Osteoblast (primary cell): ENCODE measurements at regions not wholly inside any gene's neighbourhood (a gene's known extent, or its start where the extent isn't known, plus 50 kb on each side); places are given as distances from the start of the nearest gene placed in this dataset.
A peak's percentile ranks its signal among the peaks of the same experiment; 100 is the strongest.

ENCODE experiments used
- DNase-seq: peaks from one replicate; pipeline ENCODE4 v3.0.0; 2011; ENCODE audit warnings: low spot score, mixed read lengths; ENCODE audit not compliant: insufficient read length; ENCODE audit errors: missing footprints
- H2AFZ ChIP-seq: 2 replicates; pipeline ENCODE4 v1.6.0; 2011; ENCODE audit warnings: mild to moderate bottlenecking, low read length
- H3K27ac ChIP-seq: 2 replicates; pipeline ENCODE4 v1.5.1; 2011; ENCODE audit warnings: mild to moderate bottlenecking, low read depth, low read length, moderate library complexity
- H3K27me3 ChIP-seq: 2 replicates; pipeline ENCODE4 v1.6.0; 2012; ENCODE audit warnings: mild to moderate bottlenecking, control low read depth, inconsistent platforms, low read length, moderate library complexity; ENCODE audit not compliant: insufficient read depth
- H3K36me3 ChIP-seq: 2 replicates; pipeline ENCODE4 v1.5.1; 2011; ENCODE audit warnings: mild to moderate bottlenecking, low read length, control low read depth, moderate library complexity; ENCODE audit not compliant: insufficient read depth
- H3K4me1 ChIP-seq: 2 replicates; pipeline ENCODE4 v1.5.1; 2011; ENCODE audit warnings: mild to moderate bottlenecking, low read length, control low read depth, moderate library complexity; ENCODE audit not compliant: insufficient read depth
- H3K4me2 ChIP-seq: 2 replicates; pipeline ENCODE4 v1.6.0; 2011; ENCODE audit warnings: mild to moderate bottlenecking, low read length; ENCODE audit not compliant: insufficient read depth
- H3K4me3 ChIP-seq: fragments of 200-600 bp; sonication (generic); 3 replicates; pipeline ENCODE4 v1.5.1; 2012; ENCODE audit warnings: mild to moderate bottlenecking, low read length, inconsistent platforms; ENCODE audit not compliant: insufficient read depth
- H3K79me2 ChIP-seq: 2 replicates; pipeline ENCODE4 v1.6.0; 2012; ENCODE audit warnings: mild to moderate bottlenecking, low read length, control low read depth, inconsistent platforms; ENCODE audit not compliant: insufficient read depth
- H3K9me3 ChIP-seq: 2 replicates; pipeline ENCODE4 v1.5.1; 2011; ENCODE audit warnings: low read depth, low read length, control low read depth
- H4K20me1 ChIP-seq: 2 replicates; pipeline ENCODE4 v1.6.0; 2012; ENCODE audit warnings: mild to moderate bottlenecking, low read length, control low read depth; ENCODE audit not compliant: insufficient read depth
- TF ChIP-seq, protein P1 (sequence below): IDR thresholded peaks from 2 replicates; pipeline ENCODE4 v1.5.1; 2011; ENCODE audit warnings: mild to moderate bottlenecking, low read depth, low read length, moderate library complexity; ENCODE audit errors: extremely low read depth

DNA sequence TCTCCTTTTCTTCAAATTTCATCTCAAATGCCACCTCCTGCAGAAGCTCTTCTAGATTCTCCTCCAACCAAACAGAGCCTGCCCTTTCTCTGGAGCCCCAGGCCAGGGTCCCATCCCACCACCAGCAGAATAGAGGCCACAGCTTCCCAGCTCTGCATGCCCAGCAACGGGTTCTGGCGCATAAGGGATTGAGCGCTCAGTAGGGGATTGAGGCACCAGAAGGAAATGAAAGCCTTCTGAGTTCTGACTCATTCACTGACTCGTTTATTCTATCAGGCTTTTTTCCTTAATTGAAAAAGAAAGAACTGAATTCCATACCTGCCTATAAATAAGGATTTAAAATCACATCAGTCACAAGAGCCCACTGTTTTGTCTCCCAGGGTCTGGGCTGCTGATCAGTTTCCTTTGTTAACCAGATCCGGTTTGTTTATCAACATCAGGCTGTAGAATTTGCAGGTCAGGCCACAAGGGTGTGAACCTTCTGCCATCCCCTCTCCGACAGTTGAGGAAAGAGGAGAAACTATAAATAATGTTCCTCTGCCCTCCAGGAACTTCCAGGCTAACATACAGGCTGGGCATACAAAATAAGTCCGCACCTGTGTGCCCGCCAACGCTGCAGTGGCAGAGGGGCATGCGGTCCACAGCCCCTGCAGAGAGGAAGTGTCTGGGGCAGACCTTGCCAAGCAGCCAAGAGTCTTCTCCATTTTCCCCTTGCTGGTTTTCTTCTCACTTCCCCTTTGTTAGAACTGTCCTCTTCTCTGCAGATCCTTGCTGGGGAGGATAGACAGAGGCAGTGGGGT is 63.5 kb upstream of the PRDM11 start:
- no peaks in the 10 kb centered on the region for H3K79me2 ChIP-seq
- H3K27me3 ChIP-seq: peaks cover under 1% of the 10 kb centered on the region
- no peak overlapping the region for H3K27ac ChIP-seq
- H3K36me3 ChIP-seq: no peaks in the 10 kb centered on the region
- DNase-seq: no peak
- H3K4me3 ChIP-seq: no peak overlapping the region
- TF ChIP-seq, protein P1, sequence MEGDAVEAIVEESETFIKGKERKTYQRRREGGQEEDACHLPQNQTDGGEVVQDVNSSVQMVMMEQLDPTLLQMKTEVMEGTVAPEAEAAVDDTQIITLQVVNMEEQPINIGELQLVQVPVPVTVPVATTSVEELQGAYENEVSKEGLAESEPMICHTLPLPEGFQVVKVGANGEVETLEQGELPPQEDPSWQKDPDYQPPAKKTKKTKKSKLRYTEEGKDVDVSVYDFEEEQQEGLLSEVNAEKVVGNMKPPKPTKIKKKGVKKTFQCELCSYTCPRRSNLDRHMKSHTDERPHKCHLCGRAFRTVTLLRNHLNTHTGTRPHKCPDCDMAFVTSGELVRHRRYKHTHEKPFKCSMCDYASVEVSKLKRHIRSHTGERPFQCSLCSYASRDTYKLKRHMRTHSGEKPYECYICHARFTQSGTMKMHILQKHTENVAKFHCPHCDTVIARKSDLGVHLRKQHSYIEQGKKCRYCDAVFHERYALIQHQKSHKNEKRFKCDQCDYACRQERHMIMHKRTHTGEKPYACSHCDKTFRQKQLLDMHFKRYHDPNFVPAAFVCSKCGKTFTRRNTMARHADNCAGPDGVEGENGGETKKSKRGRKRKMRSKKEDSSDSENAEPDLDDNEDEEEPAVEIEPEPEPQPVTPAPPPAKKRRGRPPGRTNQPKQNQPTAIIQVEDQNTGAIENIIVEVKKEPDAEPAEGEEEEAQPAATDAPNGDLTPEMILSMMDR: no peak
- H3K4me2 ChIP-seq: no peak overlapping the region
- no peaks in the 10 kb centered on the region for H3K9me3 ChIP-seq
- H4K20me1 ChIP-seq: no peaks in the 10 kb centered on the region
- H2AFZ ChIP-seq: no peak overlapping the region
- no peaks in the 10 kb centered on the region for H3K4me1 ChIP-seq

DNA sequence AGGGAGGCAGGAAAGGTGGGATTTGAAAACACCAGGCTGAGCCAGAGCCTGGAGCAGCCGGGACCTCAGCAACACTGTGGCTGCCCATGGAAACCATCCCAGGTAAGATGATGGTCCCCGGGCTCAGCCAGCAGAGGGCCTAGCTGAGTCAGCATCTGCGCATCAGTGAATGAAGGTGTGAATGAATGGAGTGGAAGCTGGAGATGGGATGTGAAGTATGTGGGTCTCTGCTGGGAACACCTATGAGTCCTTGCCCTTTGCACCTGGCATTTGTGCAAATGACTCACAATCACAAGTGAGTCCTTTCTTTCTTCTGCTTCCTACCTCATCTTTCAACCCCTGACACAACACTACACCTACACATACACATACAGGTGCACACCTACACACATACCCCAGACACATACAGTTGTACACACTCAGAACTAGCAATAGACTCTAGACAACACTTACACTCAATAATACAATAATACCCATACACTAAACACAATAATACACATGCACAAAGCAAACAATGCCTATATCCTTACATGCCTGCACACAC is 62.8 kb upstream of the PRDM11 start:
- Histone ChIP-seq H3K4me3 (no peak overlapping the region), H3K9me3 (no peaks in the 10 kb centered on the region), H3K27ac (no peak overlapping the region), H4K20me1 (no peaks in the 10 kb centered on the region), H3K79me2 (no peaks in the 10 kb centered on the region), H2AFZ (no peak overlapping the region), H3K4me1 (peaks cover 3% of the 10 kb centered on the region), H3K36me3 (no peaks in the 10 kb centered on the region), H3K27me3 (no peaks in the 10 kb centered on the region), H3K4me2 (no peak overlapping the region)
- DNase-seq: no peak
- TF ChIP-seq, protein P1: peak; percentile 32

DNA sequence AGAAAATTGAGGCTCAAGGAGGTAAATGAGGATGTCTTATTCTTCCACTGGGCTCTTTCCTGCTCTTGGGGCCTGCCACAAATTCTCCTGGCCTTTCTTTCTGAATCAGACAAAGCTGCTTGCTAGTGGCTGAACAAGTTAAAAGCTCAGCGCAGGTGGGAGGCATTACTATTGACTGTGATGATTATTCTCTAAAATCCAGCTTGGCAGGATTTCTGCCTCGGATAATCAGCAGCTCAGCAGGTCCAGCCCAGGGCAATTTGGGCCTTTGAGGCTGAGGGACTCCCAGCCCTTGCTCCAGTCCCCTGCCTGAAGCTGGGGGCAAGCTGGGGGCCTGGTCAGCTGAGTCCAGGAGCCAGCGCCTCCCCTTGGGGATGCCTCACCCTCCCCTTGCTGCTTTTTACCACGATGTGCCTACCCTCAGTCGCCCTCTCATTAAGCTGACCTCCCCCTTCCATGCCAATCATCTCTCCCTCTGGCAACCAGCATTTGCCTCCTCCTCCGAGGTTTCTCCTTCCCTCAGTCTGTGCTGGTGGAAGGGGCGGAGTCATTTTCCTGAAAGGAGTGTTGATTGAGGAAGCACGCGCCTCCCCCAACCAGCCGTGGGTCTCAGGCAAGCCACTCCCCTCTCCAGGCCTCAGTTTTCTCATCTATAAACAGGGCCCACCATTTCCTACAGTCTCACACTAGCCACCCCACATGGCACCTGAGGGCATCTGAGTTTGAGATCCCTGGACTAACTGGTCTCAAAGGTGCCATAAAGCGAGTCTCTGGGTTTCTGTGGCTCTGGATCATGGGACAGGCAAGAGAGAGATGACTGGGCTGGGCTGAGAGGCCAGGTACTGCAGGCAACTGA is 60.6 kb upstream of the PRDM11 start:
- Histone ChIP-seq H4K20me1 (no peaks in the 10 kb centered on the region), H2AFZ (no peak overlapping the region), H3K4me1 (peaks cover 23% of the 10 kb centered on the region)

More for the DNA sequence above, 60.6 kb upstream of the PRDM11 start:
- no peaks in the 10 kb centered on the region for H3K79me2 ChIP-seq
- TF ChIP-seq, protein P1: no peak
- no peaks in the 10 kb centered on the region for H3K27me3 ChIP-seq
- DNase-seq: no peak
- no peaks in the 10 kb centered on the region for H3K9me3 ChIP-seq
- no peaks in the 10 kb centered on the region for H3K36me3 ChIP-seq
- no peak overlapping the region for H3K4me3 ChIP-seq
- no peak overlapping the region for H3K27ac ChIP-seq
- H3K4me2 ChIP-seq: no peak overlapping the region
